ENCODE measurements at regions not wholly inside any gene's neighbourhood (a gene's known extent, or its start where the extent isn't known, plus 50 kb on each side); places are given as distances from the start of the nearest gene placed in this dataset.
"Not testable (repeated sequence)": the region's sequence is repeated elsewhere in the genome, so short reads cannot be mapped to it uniquely, and the experiment has no call there.

- DNase-seq: not testable (repeated sequence)
Observed at GRCh38 chr2:95654897-95655296, 63.1 kb downstream of the TRIM43 start.

GRCh38 chr2:95656553-95656952, 64.8 kb downstream of the TRIM43 start:
- not testable (repeated sequence) for DNase-seq

GRCh38 chr2:95657937-95658336, 66.1 kb downstream of the TRIM43 start:
- not testable (repeated sequence) for DNase-seq

- DNase-seq: not testable (repeated sequence)
Observed at GRCh38 chr2:95660766-95661562, 69.2 kb downstream of the TRIM43 start.

- DNase-seq: not testable (repeated sequence)
Observed at GRCh38 chr2:95663471-95664441, 72.0 kb downstream of the TRIM43 start.

- DNase-seq: not testable (repeated sequence)
Observed at GRCh38 chr2:95666636-95667035, 74.8 kb downstream of the TRIM43 start.

GRCh38 chr2:95667480-95667879, 75.7 kb downstream of the TRIM43 start:
- DNase-seq: no peak

- DNase-seq: not testable (repeated sequence)
Observed at GRCh38 chr2:95668934-95669333, 77.1 kb downstream of the TRIM43 start.

GRCh38 chr2:95669441-95669991, 77.7 kb downstream of the TRIM43 start:
- DNase-seq: no peak

GRCh38 chr2:95670167-95670566, 78.4 kb downstream of the TRIM43 start:
- no peak for DNase-seq

- no peak for DNase-seq
Observed at GRCh38 chr2:95670686-95671085, 78.9 kb downstream of the TRIM43 start.

GRCh38 chr2:95671171-95671570, 79.4 kb downstream of the TRIM43 start:
- DNase-seq: not testable (repeated sequence)

- DNase-seq: not testable (repeated sequence)
Observed at GRCh38 chr2:95671992-95672391, 80.2 kb downstream of the TRIM43 start.

- DNase-seq: not testable (repeated sequence)
Observed at GRCh38 chr2:95672500-95672899, 80.7 kb downstream of the TRIM43 start.

- no peak for DNase-seq
Observed at GRCh38 chr2:95674186-95674585, 82.4 kb downstream of the TRIM43 start.

- DNase-seq: not testable (repeated sequence)
Observed at GRCh38 chr2:95676573-95676972, 84.8 kb downstream of the TRIM43 start.

- no peak for DNase-seq
Observed at GRCh38 chr2:95677346-95677745, 85.5 kb downstream of the TRIM43 start.

- not testable (repeated sequence) for DNase-seq
Observed at GRCh38 chr2:95677833-95678232, 86.0 kb downstream of the TRIM43 start.

GRCh38 chr2:95681158-95681557, 89.4 kb downstream of the TRIM43 start:
- not testable (repeated sequence) for DNase-seq

GRCh38 chr2:95681589-95682081, 89.8 kb downstream of the TRIM43 start:
- not testable (repeated sequence) for DNase-seq

- not testable (repeated sequence) for DNase-seq
Observed at GRCh38 chr2:95682889-95683517, 91.2 kb downstream of the TRIM43 start.

- DNase-seq: no peak
Observed at GRCh38 chr2:95685513-95685912, 93.7 kb downstream of the TRIM43 start.
